GM19468 (cell line): ENCODE measurements at regions not wholly inside any gene's neighbourhood (a gene's known extent, or its start where the extent isn't known, plus 50 kb on each side); places are given as distances from the start of the nearest gene placed in this dataset.
"Not testable (repeated sequence)": the region's sequence is repeated elsewhere in the genome, so short reads cannot be mapped to it uniquely, and the experiment has no call there.

Source experiments
- ATAC-seq: cut with Tn5 transposase; IDR thresholded peaks from one replicate; pipeline ENCODE4 v1.9.1; 2021; ENCODE audit warnings: mild to moderate bottlenecking, moderate library complexity, moderate number of reproducible peaks; ENCODE audit not compliant: unreplicated experiment; ENCODE audit errors: extremely low read depth

DNA sequence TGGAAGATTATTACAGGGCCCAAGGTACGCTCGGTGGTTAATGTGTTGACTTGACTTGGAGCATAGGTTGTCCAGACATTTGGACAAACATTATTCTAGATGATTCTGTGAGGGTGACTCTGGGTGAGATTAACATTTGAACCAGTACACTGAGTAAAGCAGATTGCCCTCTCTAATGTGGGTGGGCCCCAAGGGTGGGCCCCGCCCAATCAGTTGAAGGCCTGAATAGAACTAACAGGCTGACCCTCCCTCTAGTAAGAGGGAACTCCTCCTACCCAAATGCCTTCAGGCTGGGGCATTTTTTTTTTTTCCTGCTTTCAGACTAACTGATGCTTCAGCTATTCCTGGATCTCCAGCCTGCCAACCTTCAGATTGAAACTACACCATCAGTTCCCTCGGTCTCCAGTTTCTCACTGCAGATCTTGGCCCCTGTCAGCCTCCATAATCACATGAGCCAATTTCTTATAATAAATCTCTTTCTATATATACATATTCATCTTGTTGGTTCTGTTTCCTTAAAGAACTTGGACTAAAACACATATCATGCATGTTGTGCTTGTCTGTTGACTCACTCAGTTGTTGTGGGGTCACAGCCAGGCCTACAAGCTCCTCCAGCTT, 338.1 kb upstream of the BRINP1 start:
- no peak for ATAC-seq

- no peak for ATAC-seq
Measured at GRCh38 chr9:119701651-119702050, 332.4 kb upstream of the BRINP1 start.

- no peak for ATAC-seq
Measured at GRCh38 chr9:119698535-119698934, 329.3 kb upstream of the BRINP1 start.

DNA sequence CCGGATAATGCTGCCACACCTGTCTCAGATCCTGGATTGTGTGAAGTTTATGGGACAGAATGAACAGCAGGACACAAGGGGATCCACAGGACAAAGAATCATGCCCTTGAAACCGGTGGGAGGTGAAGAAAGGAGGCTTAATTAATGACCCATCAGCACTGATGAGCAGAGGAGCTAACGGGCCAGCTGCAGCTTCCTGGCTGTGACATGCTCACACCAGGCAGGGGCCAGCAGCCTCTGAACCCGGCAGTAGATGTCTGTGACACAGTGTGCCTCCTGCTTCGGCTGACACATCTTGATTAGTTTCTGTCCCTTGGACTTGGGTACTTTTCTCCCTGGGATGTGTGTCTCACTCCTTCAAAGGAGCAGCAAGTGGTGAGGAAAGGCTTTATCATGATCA, 328.8 kb upstream of the BRINP1 start:
- no peak for ATAC-seq

- ATAC-seq = no peak
Measured at GRCh38 chr9:119689879-119690278, 320.6 kb upstream of the BRINP1 start.

DNA sequence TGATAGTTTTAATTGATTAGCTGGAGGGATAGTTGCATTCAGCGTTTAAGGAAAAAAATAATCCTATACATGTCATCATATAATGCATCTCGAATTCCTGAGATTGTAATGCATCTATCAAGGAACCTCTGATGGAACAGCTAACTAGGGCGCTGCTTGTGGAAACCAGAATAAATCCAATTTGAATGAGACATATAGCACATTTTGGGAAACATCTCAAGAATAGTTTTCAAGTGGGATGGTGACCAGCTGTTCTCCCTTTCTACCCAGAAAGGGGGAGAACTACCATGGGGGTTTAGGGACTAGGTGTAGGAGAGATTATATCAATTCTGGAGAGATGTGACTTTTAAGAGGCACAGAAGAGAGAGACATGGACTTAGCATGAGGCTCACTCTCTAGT, 319.3 kb upstream of the BRINP1 start:
- ATAC-seq = no peak

GRCh38 chr9:119677811-119678505, 308.7 kb upstream of the BRINP1 start:
- ATAC-seq = no peak

- ATAC-seq = no peak
Measured at GRCh38 chr9:119675951-119676350, 306.7 kb upstream of the BRINP1 start.

- not testable (repeated sequence) for ATAC-seq
Measured at GRCh38 chr9:119672763-119673162, 303.5 kb upstream of the BRINP1 start.

GRCh38 chr9:119667916-119668315, 298.7 kb upstream of the BRINP1 start:
- ATAC-seq = no peak

DNA sequence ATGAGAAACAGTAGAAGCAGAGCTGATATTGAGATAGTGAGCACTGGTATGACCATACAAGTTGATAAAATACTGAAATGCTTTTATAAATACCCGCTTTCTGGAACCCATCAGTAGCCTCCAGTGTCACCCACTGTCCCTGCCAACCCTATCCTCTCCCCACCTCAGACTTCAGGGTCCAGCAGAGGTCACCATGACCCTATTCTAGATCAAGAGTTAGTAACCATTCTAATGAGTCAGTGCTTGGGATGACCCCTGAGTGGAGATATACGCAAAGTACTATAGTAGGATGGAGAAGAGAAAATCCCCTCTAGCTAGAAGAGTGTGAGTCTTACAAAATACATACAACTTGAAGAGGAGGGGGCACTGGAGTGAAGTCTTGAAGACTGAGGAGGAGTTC, 297.9 kb upstream of the BRINP1 start:
- ATAC-seq = no peak

DNA sequence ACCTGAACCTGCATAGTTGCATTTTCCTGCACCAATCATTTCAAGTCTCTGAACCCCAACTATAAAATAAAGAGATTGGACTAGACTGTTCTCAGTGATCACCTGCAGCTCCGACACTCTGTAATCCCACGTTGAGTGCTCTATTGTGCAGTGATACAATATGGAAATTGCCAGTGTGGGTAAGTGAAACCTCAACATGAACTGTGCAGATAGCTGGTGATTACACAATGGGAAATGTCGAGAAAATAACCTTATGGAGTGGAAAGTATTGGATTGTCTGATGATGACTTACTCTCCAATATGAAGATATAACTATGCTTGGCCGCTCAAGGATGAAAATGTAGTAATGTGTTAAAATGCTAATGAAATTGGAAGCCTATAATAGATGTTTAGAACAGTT, 293.1 kb upstream of the BRINP1 start:
- no peak for ATAC-seq

DNA sequence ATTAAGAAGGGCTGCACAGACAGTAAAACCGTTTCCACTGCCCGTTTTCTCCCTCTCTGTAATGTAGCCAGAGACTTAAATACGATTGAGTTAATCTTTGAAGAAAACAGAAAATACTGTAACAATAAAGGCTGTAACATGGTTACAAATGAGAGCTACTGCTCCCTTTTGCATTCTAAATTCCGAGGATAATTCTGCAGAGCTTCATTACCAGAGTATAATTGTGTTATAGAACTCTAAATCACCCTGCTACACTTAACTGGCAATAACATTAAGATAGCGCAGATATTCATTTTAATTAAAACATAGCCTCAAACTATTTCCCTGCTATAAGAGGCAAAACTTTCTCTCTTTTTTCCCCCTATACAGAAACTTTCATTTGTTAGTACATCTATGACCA, 283.7 kb upstream of the BRINP1 start:
- no peak for ATAC-seq

- ATAC-seq = no peak
Measured at GRCh38 chr9:119649205-119649604, 280.0 kb upstream of the BRINP1 start.

DNA sequence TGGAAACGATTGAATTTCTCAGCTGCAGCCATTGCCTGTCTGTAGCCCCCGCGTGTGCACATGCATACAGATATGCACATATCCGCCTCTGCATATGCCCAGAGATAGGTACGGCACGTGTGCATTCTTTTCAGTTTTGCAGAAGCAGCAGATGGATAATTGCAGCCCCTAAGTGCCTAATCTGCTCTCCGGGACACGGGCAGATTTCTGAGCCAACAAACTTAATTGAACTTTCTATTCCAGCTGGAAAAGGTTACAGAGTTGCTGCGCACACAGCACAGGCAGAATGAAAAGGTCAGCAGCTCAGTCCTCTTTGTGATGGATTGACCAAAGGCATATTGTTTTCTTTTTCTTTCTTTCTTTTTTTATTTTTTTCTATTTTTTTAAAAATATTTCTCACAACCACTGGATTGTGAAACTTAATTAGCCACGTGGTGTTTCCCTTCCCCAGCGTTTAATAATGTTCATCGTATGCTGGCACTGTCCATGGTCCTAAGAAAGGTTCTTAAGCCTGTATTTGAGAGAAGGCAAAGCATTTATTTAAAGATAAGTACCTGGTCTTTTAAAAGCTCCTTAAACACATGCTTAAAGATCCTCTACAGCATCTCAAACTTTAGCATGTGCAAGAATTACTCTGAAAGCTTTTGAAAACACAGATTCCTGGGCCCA, 270.2 kb upstream of the BRINP1 start:
- ATAC-seq = no peak

GRCh38 chr9:119634006-119634405, 264.8 kb upstream of the BRINP1 start:
- ATAC-seq = no peak

GRCh38 chr9:119611565-119611964, 242.3 kb upstream of the BRINP1 start:
- no peak for ATAC-seq

DNA sequence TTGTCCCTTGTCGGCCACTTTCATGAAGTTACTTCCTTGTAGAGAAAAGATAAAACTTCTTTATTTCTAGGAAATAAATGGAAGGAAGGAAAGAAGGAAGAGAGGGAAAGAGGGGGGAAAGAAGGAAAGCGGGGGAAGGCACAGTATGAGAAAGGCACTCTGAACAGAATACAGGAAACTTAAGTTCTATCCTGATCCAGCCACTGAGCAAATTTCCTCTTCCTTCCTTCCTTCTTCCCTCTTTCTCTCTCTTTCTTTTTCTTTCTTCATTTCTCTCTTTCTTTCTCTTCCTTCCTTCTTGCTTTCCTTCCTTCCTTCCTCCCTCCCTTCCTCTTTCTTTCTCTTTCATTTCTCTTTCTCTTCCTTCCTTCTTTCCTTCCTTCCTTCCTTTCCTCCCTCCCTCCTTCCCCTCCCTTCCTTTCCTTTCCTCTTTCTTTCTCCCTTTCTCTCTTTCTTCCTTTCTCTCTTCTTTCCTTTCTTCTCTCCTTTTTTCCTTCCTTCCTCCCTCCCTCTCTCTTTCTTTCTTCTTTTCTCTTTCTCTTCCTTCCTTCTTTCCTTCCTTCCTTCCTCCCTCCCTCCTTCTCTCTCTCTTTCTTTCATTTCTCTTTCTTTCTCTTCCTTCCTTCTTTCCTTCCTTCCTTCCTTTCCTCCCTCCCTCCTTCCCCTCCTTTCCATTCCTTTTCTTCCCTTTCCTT, 240.2 kb upstream of the BRINP1 start:
- ATAC-seq = no peak

- ATAC-seq = no peak
Measured at GRCh38 chr9:119601632-119602031, 232.4 kb upstream of the BRINP1 start.

- no peak for ATAC-seq
Measured at GRCh38 chr9:119597499-119597898, 228.3 kb upstream of the BRINP1 start.

- no peak for ATAC-seq
Measured at GRCh38 chr9:119596703-119597102, 227.5 kb upstream of the BRINP1 start.
